ENCODE measurements at regions not wholly inside any gene's neighbourhood (a gene's known extent, or its start where the extent isn't known, plus 50 kb on each side); places are given as distances from the start of the nearest gene placed in this dataset.

- TF ChIP-seq, protein P1, sequence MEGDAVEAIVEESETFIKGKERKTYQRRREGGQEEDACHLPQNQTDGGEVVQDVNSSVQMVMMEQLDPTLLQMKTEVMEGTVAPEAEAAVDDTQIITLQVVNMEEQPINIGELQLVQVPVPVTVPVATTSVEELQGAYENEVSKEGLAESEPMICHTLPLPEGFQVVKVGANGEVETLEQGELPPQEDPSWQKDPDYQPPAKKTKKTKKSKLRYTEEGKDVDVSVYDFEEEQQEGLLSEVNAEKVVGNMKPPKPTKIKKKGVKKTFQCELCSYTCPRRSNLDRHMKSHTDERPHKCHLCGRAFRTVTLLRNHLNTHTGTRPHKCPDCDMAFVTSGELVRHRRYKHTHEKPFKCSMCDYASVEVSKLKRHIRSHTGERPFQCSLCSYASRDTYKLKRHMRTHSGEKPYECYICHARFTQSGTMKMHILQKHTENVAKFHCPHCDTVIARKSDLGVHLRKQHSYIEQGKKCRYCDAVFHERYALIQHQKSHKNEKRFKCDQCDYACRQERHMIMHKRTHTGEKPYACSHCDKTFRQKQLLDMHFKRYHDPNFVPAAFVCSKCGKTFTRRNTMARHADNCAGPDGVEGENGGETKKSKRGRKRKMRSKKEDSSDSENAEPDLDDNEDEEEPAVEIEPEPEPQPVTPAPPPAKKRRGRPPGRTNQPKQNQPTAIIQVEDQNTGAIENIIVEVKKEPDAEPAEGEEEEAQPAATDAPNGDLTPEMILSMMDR (IDR thresholded peaks at IDR 0.05; ENCODE audit: poor library complexity, severe bottlenecking), result no peak
- TF ChIP-seq MXI1 (conservative IDR thresholded peaks at IDR 0.05; ENCODE audit: poor library complexity, severe bottlenecking), result no peak
- no peak for TF ChIP-seq SMC3 (conservative IDR thresholded peaks at IDR 0.05; ENCODE audit: poor library complexity)
- TF ChIP-seq POLR2AphosphoS5 (IDR thresholded peaks at IDR 0.05), result no peak
- TF ChIP-seq TAF1 (IDR thresholded peaks at IDR 0.05; ENCODE audit: low read depth), result no peak
- TF ChIP-seq EP300 (conservative IDR thresholded peaks at IDR 0.05; ENCODE audit: poor library complexity, severe bottlenecking), result no peak
- no peak for TF ChIP-seq EZH2 (IDR thresholded peaks at IDR 0.05; ENCODE audit: borderline replicate concordance, insufficient read depth, low read length, poor library complexity, severe bottlenecking)
Observed at GRCh38 chr5:163944738-163945137, 439.3 kb downstream of the MAT2B start.
